D341Med (cell line): ENCODE measurements at regions not wholly inside any gene's neighbourhood (a gene's known extent, or its start where the extent isn't known, plus 50 kb on each side); places are given as distances from the start of the nearest gene placed in this dataset.
"Not testable (repeated sequence)": the region's sequence is repeated elsewhere in the genome, so short reads cannot be mapped to it uniquely, and the experiment has no call there.

ENCODE experiments used
- DNase-seq: peaks from one replicate; pipeline ENCODE4 v3.0.0; 2012; ENCODE audit warnings: low spot score

- DNase-seq, result no peak
Observed at GRCh38 chr20:54933212-54933904, 458.0 kb downstream of the DOK5 start.

GRCh38 chr20:54929191-54929590, 453.8 kb downstream of the DOK5 start:
- DNase-seq, result no peak

- DNase-seq, result no peak
Observed at GRCh38 chr20:54928564-54928963, 453.2 kb downstream of the DOK5 start.

- DNase-seq, result no peak
Observed at GRCh38 chr20:54922636-54923035, 447.2 kb downstream of the DOK5 start.

GRCh38 chr20:54922096-54922495, 446.7 kb downstream of the DOK5 start:
- no peak for DNase-seq

- DNase-seq, result no peak
Observed at GRCh38 chr20:54920491-54920890, 445.1 kb downstream of the DOK5 start.

- DNase-seq, result not testable (repeated sequence)
Observed at GRCh38 chr20:54918993-54919392, 443.6 kb downstream of the DOK5 start.

GRCh38 chr20:54914995-54915394, 439.6 kb downstream of the DOK5 start:
- DNase-seq, result no peak

- DNase-seq, result no peak
Observed at GRCh38 chr20:54909702-54910101, 434.3 kb downstream of the DOK5 start.

GRCh38 chr20:54906134-54906533, 430.7 kb downstream of the DOK5 start:
- DNase-seq, result not testable (repeated sequence)

GRCh38 chr20:54897787-54898186, 422.4 kb downstream of the DOK5 start:
- DNase-seq, result no peak

GRCh38 chr20:54891907-54892306, 416.5 kb downstream of the DOK5 start:
- DNase-seq, result no peak

- DNase-seq, result no peak
Observed at GRCh38 chr20:54879393-54879792, 404.0 kb downstream of the DOK5 start.

GRCh38 chr20:54875307-54875706, 399.9 kb downstream of the DOK5 start:
- no peak for DNase-seq

- DNase-seq, result no peak
Observed at GRCh38 chr20:54874718-54875117, 399.3 kb downstream of the DOK5 start.

GRCh38 chr20:54872440-54872839, 397.0 kb downstream of the DOK5 start:
- DNase-seq, result no peak

- no peak for DNase-seq
Observed at GRCh38 chr20:54869765-54870164, 394.4 kb downstream of the DOK5 start.

- no peak for DNase-seq
Observed at GRCh38 chr20:54865273-54865672, 389.9 kb downstream of the DOK5 start.

GRCh38 chr20:54860716-54861115, 385.3 kb downstream of the DOK5 start:
- DNase-seq, result no peak

GRCh38 chr20:54856202-54856601, 380.8 kb downstream of the DOK5 start:
- no peak for DNase-seq

- no peak for DNase-seq
Observed at GRCh38 chr20:54849741-54850140, 374.3 kb downstream of the DOK5 start.

- no peak for DNase-seq
Observed at GRCh38 chr20:54848984-54849538, 373.7 kb downstream of the DOK5 start.

GRCh38 chr20:54848262-54848661, 372.9 kb downstream of the DOK5 start:
- no peak for DNase-seq

- no peak for DNase-seq
Observed at GRCh38 chr20:54846948-54847347, 371.6 kb downstream of the DOK5 start.
